ENCODE measurements at regions not wholly inside any gene's neighbourhood (a gene's known extent, or its start where the extent isn't known, plus 50 kb on each side); places are given as distances from the start of the nearest gene placed in this dataset.

DNA sequence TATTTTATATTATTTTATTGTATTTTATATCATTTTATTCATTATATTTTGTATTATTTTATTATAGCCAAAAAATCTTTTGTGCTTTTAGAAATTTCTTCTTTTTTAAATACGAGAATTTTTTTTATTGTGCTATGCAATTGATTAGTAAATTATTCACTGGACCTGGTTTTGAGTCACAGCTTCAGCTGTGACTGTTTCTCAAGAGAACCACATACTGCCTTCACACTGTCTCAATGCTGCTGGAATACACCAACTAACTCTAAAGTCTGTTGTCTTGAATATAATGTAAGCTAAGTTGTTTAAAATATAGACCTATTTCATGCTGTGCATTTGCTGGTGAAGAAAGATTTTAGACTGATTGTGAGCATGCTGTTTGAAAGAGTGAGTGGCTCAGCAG, 423.6 kb downstream of the NDFIP2 start:
- no peak for TF ChIP-seq CTCF (IDR thresholded peaks at IDR 0.05; ENCODE audit: low read depth, low read length, poor library complexity, severe bottlenecking)
- TF ChIP-seq EZH2phosphoT487 (IDR thresholded peaks at IDR 0.05; ENCODE audit: borderline replicate concordance, low read length) = no peak

Data from DOHH2 (cell line).